ENCODE measurements at regions not wholly inside any gene's neighbourhood (a gene's known extent, or its start where the extent isn't known, plus 50 kb on each side); places are given as distances from the start of the nearest gene placed in this dataset.

GRCh38 chr18:5058768-5059695 lies 138.0 kb downstream of the AKAIN1 start:
- Mint-ChIP-seq H3K27me3 (ENCODE audit: low read depth in 2 of 2) (peaks cover 0 to 4% of the 10 kb centered on the region in 2 donors), H3K36me3 (no peaks in the 10 kb centered on the region), H3K4me1 (peaks cover 21% of the 10 kb centered on the region in 2 donors), H3K9me3 (no peaks in the 10 kb centered on the region), H3K4me3 (peak overlapping the region; percentile 38), H3K27ac (peak overlapping the region; percentile 32 to 61)
- intact Hi-C loops (cut with micrococcal nuclease): loop anchor here (5.0 kb wide), 1 partner anchor 952 kb away; no protein-coding TSS in a partner anchor
- H3K27me3 ChIP-seq (ENCODE audit: control insufficient read depth, insufficient read depth, low read length): no peaks in the 10 kb centered on the region
- H3K9me3 ChIP-seq (ENCODE audit: control insufficient read depth, insufficient read depth, low read length): no peaks in the 10 kb centered on the region
- no peak overlapping the region for H3K4me3 ChIP-seq (ENCODE audit: low read length)
- peak; percentile 70 to 83 (median 83) for ATAC-seq
- WGBS (ENCODE audit: insufficient coverage): 33% methylated on average over 12 of the region's 17 CpGs
- peaks cover 10% of the 10 kb centered on the region for H3K4me1 ChIP-seq (ENCODE audit: control insufficient read depth, insufficient read depth, low read length)
- DNase-seq: peak in 1 of 2 donors; percentile 66
- H3K36me3 ChIP-seq (ENCODE audit: control insufficient read depth, insufficient read depth, low read length): no peaks in the 10 kb centered on the region
- TF ChIP-seq, protein P1, sequence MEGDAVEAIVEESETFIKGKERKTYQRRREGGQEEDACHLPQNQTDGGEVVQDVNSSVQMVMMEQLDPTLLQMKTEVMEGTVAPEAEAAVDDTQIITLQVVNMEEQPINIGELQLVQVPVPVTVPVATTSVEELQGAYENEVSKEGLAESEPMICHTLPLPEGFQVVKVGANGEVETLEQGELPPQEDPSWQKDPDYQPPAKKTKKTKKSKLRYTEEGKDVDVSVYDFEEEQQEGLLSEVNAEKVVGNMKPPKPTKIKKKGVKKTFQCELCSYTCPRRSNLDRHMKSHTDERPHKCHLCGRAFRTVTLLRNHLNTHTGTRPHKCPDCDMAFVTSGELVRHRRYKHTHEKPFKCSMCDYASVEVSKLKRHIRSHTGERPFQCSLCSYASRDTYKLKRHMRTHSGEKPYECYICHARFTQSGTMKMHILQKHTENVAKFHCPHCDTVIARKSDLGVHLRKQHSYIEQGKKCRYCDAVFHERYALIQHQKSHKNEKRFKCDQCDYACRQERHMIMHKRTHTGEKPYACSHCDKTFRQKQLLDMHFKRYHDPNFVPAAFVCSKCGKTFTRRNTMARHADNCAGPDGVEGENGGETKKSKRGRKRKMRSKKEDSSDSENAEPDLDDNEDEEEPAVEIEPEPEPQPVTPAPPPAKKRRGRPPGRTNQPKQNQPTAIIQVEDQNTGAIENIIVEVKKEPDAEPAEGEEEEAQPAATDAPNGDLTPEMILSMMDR (IDR thresholded peaks at IDR 0.05): no peak
- peak overlapping the region; percentile 32 for H3K27ac ChIP-seq (ENCODE audit: low read length)

DNA sequence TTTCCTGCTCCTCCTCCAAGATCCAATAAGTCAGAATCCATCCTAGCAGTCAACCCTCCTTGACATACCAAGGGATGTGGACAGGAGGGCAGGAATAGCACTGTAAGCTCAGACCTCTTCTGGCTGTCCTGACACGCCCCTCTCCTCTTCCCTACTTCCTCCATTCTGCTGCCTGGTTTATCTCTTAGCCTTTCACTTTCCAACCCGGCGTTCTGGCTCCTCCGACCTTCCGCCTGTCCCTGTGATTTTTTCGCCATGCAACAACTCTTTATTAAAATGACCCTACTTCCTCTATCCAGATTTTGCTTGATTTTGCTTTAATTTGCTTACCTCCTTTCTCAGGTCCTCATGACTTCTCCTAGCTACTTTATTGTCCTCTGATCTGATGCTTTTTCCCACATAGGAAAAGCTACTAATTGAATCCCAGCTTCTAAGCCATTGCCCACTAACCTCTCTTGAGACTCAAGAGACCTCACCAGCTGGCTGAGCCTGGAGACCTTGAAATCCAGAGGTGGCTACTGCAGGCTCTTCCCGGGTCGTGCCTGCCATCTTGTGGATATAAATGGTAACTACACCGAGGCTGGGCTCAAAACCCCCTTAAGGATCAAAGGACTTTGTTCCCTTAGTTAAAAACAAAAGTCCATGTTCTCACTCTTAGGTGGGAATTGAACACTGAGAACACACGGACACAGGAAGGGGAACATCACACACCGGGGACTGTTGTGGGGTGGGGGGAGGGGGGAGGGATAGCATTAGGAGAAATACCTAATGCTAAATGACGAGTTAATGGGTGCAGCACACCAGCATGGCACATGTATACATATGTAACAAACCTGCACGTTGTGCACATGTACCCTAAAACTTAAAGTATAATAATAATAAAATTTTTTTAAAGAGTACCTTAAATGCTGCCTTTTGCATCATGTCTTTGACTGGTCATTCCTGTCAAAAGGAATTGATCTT lies 139.4 kb downstream of the AKAIN1 start:
- Mint-ChIP-seq H3K36me3 (no peaks in the 10 kb centered on the region), H3K27me3 (ENCODE audit: low read depth in 2 of 2) (peaks cover 0 to 4% of the 10 kb centered on the region in 2 donors), H3K9me3 (no peaks in the 10 kb centered on the region), H3K4me1 (peaks cover 21% of the 10 kb centered on the region in 2 donors), H3K27ac (peak overlapping the region in 1 of 2 donors; percentile 61), H3K4me3 (peak overlapping the region; percentile 18)
- intact Hi-C loops (cut with micrococcal nuclease): loop anchor here (5.0 kb wide), 1 partner anchor 950 kb away; no protein-coding TSS in a partner anchor
- peak; percentile 22 to 70 for DNase-seq
- TF ChIP-seq, protein P1 (IDR thresholded peaks at IDR 0.05): peak; percentile 68
- Histone ChIP-seq H3K4me3 (ENCODE audit: low read length) (no peak overlapping the region), H3K9me3 (ENCODE audit: control insufficient read depth, insufficient read depth, low read length) (no peaks in the 10 kb centered on the region), H3K27me3 (ENCODE audit: control insufficient read depth, insufficient read depth, low read length) (no peaks in the 10 kb centered on the region), H3K27ac (ENCODE audit: low read length) (no peak overlapping the region), H3K36me3 (ENCODE audit: control insufficient read depth, insufficient read depth, low read length) (no peaks in the 10 kb centered on the region), H3K4me1 (ENCODE audit: control insufficient read depth, insufficient read depth, low read length) (peaks cover 10% of the 10 kb centered on the region)
- 22% methylated on average over 11 of the region's 13 CpGs for WGBS (ENCODE audit: insufficient coverage)
- peak in 2 of 3 donors; percentile 64 to 65 for ATAC-seq

- peaks cover 3% of the 10 kb centered on the region in 2 donors for H3K4me1 Mint-ChIP-seq
- no peak overlapping the region for H3K27ac Mint-ChIP-seq
- no peak overlapping the region for H3K27ac ChIP-seq (ENCODE audit: low read length)
- ATAC-seq (no peak), DNase-seq (no peak)
- H3K27me3 ChIP-seq (ENCODE audit: control insufficient read depth, insufficient read depth, low read length): no peaks in the 10 kb centered on the region
- H3K9me3 ChIP-seq (ENCODE audit: control insufficient read depth, insufficient read depth, low read length): peaks cover 4% of the 10 kb centered on the region
- no peak overlapping the region for H3K4me3 ChIP-seq (ENCODE audit: low read length)
- WGBS (ENCODE audit: insufficient coverage): 78% methylated on average over 4 of the region's 4 CpGs
- peaks cover 0 to 1% of the 10 kb centered on the region in 2 donors for H3K27me3 Mint-ChIP-seq (ENCODE audit: low read depth in 2 of 2)
- H3K9me3 Mint-ChIP-seq: peaks cover 0 to 2% of the 10 kb centered on the region in 2 donors
- intact Hi-C loops (cut with micrococcal nuclease): no loop called here
- TF ChIP-seq, protein P1 (IDR thresholded peaks at IDR 0.05): no peak
- no peaks in the 10 kb centered on the region for H3K36me3 ChIP-seq (ENCODE audit: control insufficient read depth, insufficient read depth, low read length)
- no peak overlapping the region for H3K4me3 Mint-ChIP-seq
- H3K36me3 Mint-ChIP-seq: no peaks in the 10 kb centered on the region
- H3K4me1 ChIP-seq (ENCODE audit: control insufficient read depth, insufficient read depth, low read length): no peaks in the 10 kb centered on the region
Observed at GRCh38 chr18:5052491-5052890, 144.6 kb downstream of the AKAIN1 start.

Measured in natural killer cell (primary cell).